ENCODE measurements at regions not wholly inside any gene's neighbourhood (a gene's known extent, or its start where the extent isn't known, plus 50 kb on each side); places are given as distances from the start of the nearest gene placed in this dataset.
"Not testable (repeated sequence)": the region's sequence is repeated elsewhere in the genome, so short reads cannot be mapped to it uniquely, and the experiment has no call there.

DNA sequence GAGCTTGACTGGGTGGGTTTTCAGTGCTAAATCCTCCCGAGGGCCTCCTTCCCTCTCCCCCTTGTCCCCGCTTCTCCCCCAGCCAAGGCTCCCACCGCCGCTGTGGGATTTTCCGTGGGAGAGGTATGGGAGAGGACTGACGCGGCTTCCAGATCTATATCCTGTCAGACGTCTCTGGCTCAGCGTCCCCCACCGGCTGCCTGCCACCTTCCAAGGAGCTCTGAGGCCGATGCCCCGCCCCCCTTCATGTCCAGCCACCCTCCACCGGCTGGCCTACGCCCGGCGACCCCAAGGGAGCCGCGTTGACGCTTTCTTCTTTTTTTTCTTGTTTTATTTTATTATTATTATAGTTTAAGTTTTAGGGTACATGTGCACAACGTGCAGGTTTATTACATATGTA lies 3916.7 kb upstream of the OR11H1 start:
- TF ChIP-seq EP300, POLR2A, POLR2AphosphoS5 (IDR thresholded peaks at IDR 0.05): not testable (repeated sequence)
- TF ChIP-seq, protein P1, sequence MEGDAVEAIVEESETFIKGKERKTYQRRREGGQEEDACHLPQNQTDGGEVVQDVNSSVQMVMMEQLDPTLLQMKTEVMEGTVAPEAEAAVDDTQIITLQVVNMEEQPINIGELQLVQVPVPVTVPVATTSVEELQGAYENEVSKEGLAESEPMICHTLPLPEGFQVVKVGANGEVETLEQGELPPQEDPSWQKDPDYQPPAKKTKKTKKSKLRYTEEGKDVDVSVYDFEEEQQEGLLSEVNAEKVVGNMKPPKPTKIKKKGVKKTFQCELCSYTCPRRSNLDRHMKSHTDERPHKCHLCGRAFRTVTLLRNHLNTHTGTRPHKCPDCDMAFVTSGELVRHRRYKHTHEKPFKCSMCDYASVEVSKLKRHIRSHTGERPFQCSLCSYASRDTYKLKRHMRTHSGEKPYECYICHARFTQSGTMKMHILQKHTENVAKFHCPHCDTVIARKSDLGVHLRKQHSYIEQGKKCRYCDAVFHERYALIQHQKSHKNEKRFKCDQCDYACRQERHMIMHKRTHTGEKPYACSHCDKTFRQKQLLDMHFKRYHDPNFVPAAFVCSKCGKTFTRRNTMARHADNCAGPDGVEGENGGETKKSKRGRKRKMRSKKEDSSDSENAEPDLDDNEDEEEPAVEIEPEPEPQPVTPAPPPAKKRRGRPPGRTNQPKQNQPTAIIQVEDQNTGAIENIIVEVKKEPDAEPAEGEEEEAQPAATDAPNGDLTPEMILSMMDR (IDR thresholded peaks at IDR 0.05), result not testable (repeated sequence)

Data from suprapubic skin (tissue), 4 donors.